CD4-positive, alpha-beta T cell (primary cell): ENCODE measurements at regions not wholly inside any gene's neighbourhood (a gene's known extent, or its start where the extent isn't known, plus 50 kb on each side); places are given as distances from the start of the nearest gene placed in this dataset.

Experiments
- ATAC-seq: fragments of 200-7000 bp; cut with Tn5 transposase; one replicate; pipeline ENCODE4 v1.10.0; 2022; ENCODE audit warnings: mild to moderate bottlenecking; ENCODE audit not compliant: poor library complexity
- CTCF ChIA-PET: fragments of 350-600 bp; sonication (Branson Sonifier 250); formaldehyde crosslinking; loops from one replicate; lab custom pipeline; 2021; ENCODE audit warnings: antibody characterized with exemption, inconsistent platforms; lab: Charles Lee
- POLR2A ChIA-PET: fragments of 350-600 bp; sonication (Branson Sonifier 250); formaldehyde crosslinking; loops from one replicate; lab custom pipeline; 2021; ENCODE audit warnings: antibody characterized with exemption, inconsistent platforms; lab: Charles Lee
- DNase-seq, 14 experiments: peaks; one replicate each; pipeline ENCODE4 v3.0.0-alpha.2; 2013 to 2020; ENCODE audit warnings: mixed read lengths in 2 of 14
- H3K27ac ChIP-seq, 2 donors: one replicate each; pipeline versions ENCODE4 v1.5.1 to v1.7.0; 2013; ENCODE audit warnings: low read length in 2 of 2, low read depth in 1 of 2, mild to moderate bottlenecking in 1 of 2
- H3K27me3 ChIP-seq, 2 experiments: 1 replicate in 1 of 2; 2 replicates in 1 of 2; pipeline versions ENCODE4 v1.6.1 to v1.7.0; 2013; ENCODE audit warnings: low read length in 2 of 2, control low read depth in 1 of 2, mild to moderate bottlenecking in 1 of 2, moderate library complexity in 1 of 2; ENCODE audit not compliant: insufficient read depth in 2 of 2, control insufficient read depth in 1 of 2
- H3K36me3 ChIP-seq: one replicate; pipeline ENCODE4 v1.6.1; 2013; ENCODE audit warnings: low read length, control low read depth; ENCODE audit not compliant: insufficient read depth
- H3K4me1 ChIP-seq: one replicate; pipeline ENCODE4 v1.6.1; 2013; ENCODE audit warnings: low read length, control low read depth; ENCODE audit not compliant: insufficient read depth
- H3K4me3 ChIP-seq: one replicate; pipeline ENCODE4 v1.5.1; 2013; ENCODE audit warnings: mild to moderate bottlenecking, low read length, moderate library complexity
- H3K9me3 ChIP-seq, 2 experiments: 1 replicate in 1 of 2; 2 replicates in 1 of 2; pipeline versions ENCODE4 v1.6.1 to v1.7.0; 2013; ENCODE audit warnings: low read length in 2 of 2, mild to moderate bottlenecking in 2 of 2, control low read depth in 1 of 2, moderate library complexity in 1 of 2; ENCODE audit not compliant: control insufficient read depth in 1 of 2, insufficient read depth in 1 of 2
- H3K27ac Mint-ChIP-seq: one replicate; pipeline ENCODE4 v1.8.0; 2020; ENCODE audit warnings: mixed read lengths
- H3K27me3 Mint-ChIP-seq: one replicate; pipeline ENCODE4 v1.8.0; 2021; ENCODE audit warnings: mixed read lengths
- H3K36me3 Mint-ChIP-seq: one replicate; pipeline ENCODE4 v1.8.0; 2021; ENCODE audit warnings: low read depth, mixed read lengths
- H3K4me1 Mint-ChIP-seq: one replicate; pipeline ENCODE4 v1.8.0; 2021; ENCODE audit warnings: low read depth, mixed read lengths
- H3K4me3 Mint-ChIP-seq: one replicate; pipeline ENCODE4 v1.8.0; 2020; ENCODE audit warnings: mild to moderate bottlenecking, mixed read lengths
- H3K9me3 Mint-ChIP-seq: one replicate; pipeline ENCODE4 v1.8.0; 2020; ENCODE audit warnings: mixed read lengths
- intact Hi-C, 2 experiments: fragments of 100-400 bp; cut with DNase I in 1 of 2; cut with micrococcal nuclease in 1 of 2; formaldehyde crosslinking; loops; one replicate each; pipeline versions ENCODE4 v1.15.1 to v1.9.0; 2023 to 2025; cut with DNase I, micrococcal nuclease
- TF ChIP-seq, protein P1 (sequence below): fragments of 200-600 bp; IDR thresholded peaks from one replicate; pipeline ENCODE4 v1.8.0; 2022; ENCODE audit warnings: antibody characterized with exemption, mild to moderate bottlenecking

DNA sequence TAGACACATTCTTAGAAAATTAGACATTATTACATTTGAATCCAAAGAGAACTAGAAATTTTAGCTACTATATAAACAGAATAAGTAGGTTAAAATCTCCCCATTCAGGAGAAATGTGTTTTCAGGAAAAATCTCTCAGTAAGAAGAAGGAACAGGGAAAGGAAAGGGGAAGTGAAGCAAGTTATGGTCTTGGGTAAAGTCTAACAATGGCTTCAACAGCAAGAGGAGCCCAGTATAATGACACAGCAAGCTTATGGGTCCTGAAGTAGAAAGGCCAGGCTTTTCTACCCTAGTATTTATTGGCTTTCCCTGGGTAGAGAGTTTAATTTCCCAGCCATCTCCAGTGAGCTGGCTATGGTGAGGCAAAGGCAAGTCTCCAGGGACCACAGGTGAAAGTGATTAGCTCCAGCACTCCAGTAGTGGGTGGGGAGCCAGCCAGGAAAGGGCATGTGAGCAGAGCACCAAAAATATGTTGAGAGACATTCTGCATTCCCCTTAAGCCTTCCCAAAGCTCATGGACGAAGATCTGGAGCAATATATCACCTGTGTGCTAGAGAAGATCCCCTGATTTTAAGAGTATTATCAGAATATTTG, 981.7 kb downstream of the NR2F1-AS1 start:
- intact Hi-C loops, result no loop called here
- H3K27ac Mint-ChIP-seq, result no peak overlapping the region
- H3K4me1 ChIP-seq, result no peaks in the 10 kb centered on the region
- H3K9me3 ChIP-seq, result peaks cover 1 to 4% of the 10 kb centered on the region in 2 experiments
- ATAC-seq (no peak), DNase-seq (no peak)
- H3K36me3 Mint-ChIP-seq, result no peaks in the 10 kb centered on the region
- H3K27me3 Mint-ChIP-seq, result no peaks in the 10 kb centered on the region
- H3K4me3 Mint-ChIP-seq, result no peak overlapping the region
- no peaks in the 10 kb centered on the region for H3K27me3 ChIP-seq
- no peaks in the 10 kb centered on the region for H3K4me1 Mint-ChIP-seq
- TF ChIP-seq, protein P1, sequence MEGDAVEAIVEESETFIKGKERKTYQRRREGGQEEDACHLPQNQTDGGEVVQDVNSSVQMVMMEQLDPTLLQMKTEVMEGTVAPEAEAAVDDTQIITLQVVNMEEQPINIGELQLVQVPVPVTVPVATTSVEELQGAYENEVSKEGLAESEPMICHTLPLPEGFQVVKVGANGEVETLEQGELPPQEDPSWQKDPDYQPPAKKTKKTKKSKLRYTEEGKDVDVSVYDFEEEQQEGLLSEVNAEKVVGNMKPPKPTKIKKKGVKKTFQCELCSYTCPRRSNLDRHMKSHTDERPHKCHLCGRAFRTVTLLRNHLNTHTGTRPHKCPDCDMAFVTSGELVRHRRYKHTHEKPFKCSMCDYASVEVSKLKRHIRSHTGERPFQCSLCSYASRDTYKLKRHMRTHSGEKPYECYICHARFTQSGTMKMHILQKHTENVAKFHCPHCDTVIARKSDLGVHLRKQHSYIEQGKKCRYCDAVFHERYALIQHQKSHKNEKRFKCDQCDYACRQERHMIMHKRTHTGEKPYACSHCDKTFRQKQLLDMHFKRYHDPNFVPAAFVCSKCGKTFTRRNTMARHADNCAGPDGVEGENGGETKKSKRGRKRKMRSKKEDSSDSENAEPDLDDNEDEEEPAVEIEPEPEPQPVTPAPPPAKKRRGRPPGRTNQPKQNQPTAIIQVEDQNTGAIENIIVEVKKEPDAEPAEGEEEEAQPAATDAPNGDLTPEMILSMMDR, result no peak
- CTCF ChIA-PET, result interaction anchor here (0.6 kb wide), 1 partner anchor 518 kb away, joined by 3 read pairs; no protein-coding TSS in a partner anchor
- peaks cover 5% of the 10 kb centered on the region for H3K9me3 Mint-ChIP-seq
- no peak overlapping the region for H3K4me3 ChIP-seq
- no peak overlapping the region for H3K27ac ChIP-seq
- POLR2A ChIA-PET, result no interaction called here
- no peaks in the 10 kb centered on the region for H3K36me3 ChIP-seq

- Histone ChIP-seq H3K27ac (no peak overlapping the region), H3K4me1 (no peaks in the 10 kb centered on the region), H3K36me3 (no peaks in the 10 kb centered on the region), H3K4me3 (no peak overlapping the region), H3K9me3 (peaks cover 0 to 8% of the 10 kb centered on the region in 2 experiments), H3K27me3 (no peaks in the 10 kb centered on the region)
- DNase-seq, result no peak
- H3K4me3 Mint-ChIP-seq, result no peak overlapping the region
- ATAC-seq, result no peak
- no peaks in the 10 kb centered on the region for H3K27me3 Mint-ChIP-seq
- CTCF ChIA-PET, result no interaction called here
- H3K27ac Mint-ChIP-seq, result no peak overlapping the region
- peaks cover 3% of the 10 kb centered on the region for H3K9me3 Mint-ChIP-seq
- H3K36me3 Mint-ChIP-seq, result no peaks in the 10 kb centered on the region
- intact Hi-C loops, result no loop called here
- POLR2A ChIA-PET, result no interaction called here
- TF ChIP-seq, protein P1, result no peak
- H3K4me1 Mint-ChIP-seq, result no peaks in the 10 kb centered on the region
Observed at GRCh38 chr5:92594031-92594430, 987.0 kb downstream of the NR2F1-AS1 start.

- no peaks in the 10 kb centered on the region for H3K27me3 Mint-ChIP-seq
- Histone ChIP-seq H3K27me3 (no peaks in the 10 kb centered on the region), H3K27ac (no peak overlapping the region), H3K36me3 (no peaks in the 10 kb centered on the region), H3K4me1 (no peaks in the 10 kb centered on the region), H3K9me3 (peaks cover 0 to 3% of the 10 kb centered on the region in 2 experiments), H3K4me3 (no peak overlapping the region)
- H3K27ac Mint-ChIP-seq, result no peak overlapping the region
- DNase-seq, result no peak
- H3K9me3 Mint-ChIP-seq, result peaks cover 3% of the 10 kb centered on the region
- intact Hi-C loops, result no loop called here
- CTCF ChIA-PET, result no interaction called here
- no peak for ATAC-seq
- H3K4me1 Mint-ChIP-seq, result no peaks in the 10 kb centered on the region
- H3K36me3 Mint-ChIP-seq, result no peaks in the 10 kb centered on the region
- no peak overlapping the region for H3K4me3 Mint-ChIP-seq
- POLR2A ChIA-PET, result no interaction called here
- TF ChIP-seq, protein P1, result no peak
Observed at GRCh38 chr5:92588876-92589275, 992.1 kb downstream of the NR2F1-AS1 start.
